ENCODE measurements at regions not wholly inside any gene's neighbourhood (a gene's known extent, or its start where the extent isn't known, plus 50 kb on each side); places are given as distances from the start of the nearest gene placed in this dataset.
"Not testable (repeated sequence)": the region's sequence is repeated elsewhere in the genome, so short reads cannot be mapped to it uniquely, and the experiment has no call there.

- not testable (repeated sequence) for DNase-seq (ENCODE audit: low read depth)
Measured at GRCh38 chr1:148049115-148049496, 103.0 kb downstream of the NBPF11 start.

GRCh38 chr1:148048423-148049114 is 103.5 kb downstream of the NBPF11 start:
- DNase-seq (ENCODE audit: low read depth): not testable (repeated sequence)

- DNase-seq (ENCODE audit: low read depth): peak; percentile 9
Measured at GRCh38 chr1:148045872-148046271, 106.2 kb downstream of the NBPF11 start.

- DNase-seq (ENCODE audit: low read depth): not testable (repeated sequence)
Measured at GRCh38 chr1:148044495-148044894, 107.6 kb downstream of the NBPF11 start.
